OCI-LY3 (cell line): ENCODE measurements at regions not wholly inside any gene's neighbourhood (a gene's known extent, or its start where the extent isn't known, plus 50 kb on each side); places are given as distances from the start of the nearest gene placed in this dataset.
"Not testable (repeated sequence)": the region's sequence is repeated elsewhere in the genome, so short reads cannot be mapped to it uniquely, and the experiment has no call there.

Experiments
- H2AFZ ChIP-seq: fragments of 200-600, 300-600 bp; shearing (Covaris generic); 2 replicates; pipeline ENCODE4 v1.6.0; 2014; ENCODE audit warnings: antibody characterized with exemption, low read depth, low read length
- H3K27ac ChIP-seq: fragments of 200-600, 300-600 bp; sonication (generic); 2 replicates; pipeline ENCODE4 v1.5.1; 2014; ENCODE audit warnings: mild to moderate bottlenecking, low read length, moderate library complexity, mixed read lengths
- H3K27me3 ChIP-seq: fragments of 200-600, 300-600 bp; sonication (generic); 2 replicates; pipeline ENCODE4 v1.6.1; 2014; ENCODE audit warnings: low read depth, low read length, mixed read lengths
- H3K36me3 ChIP-seq: fragments of 200-600, 300-600 bp; sonication (generic); replicated peaks from 2 replicates; pipeline ENCODE3; 2014; ENCODE audit warnings: low read depth, low read length, mixed read lengths
- H3K4me1 ChIP-seq: fragments of 300-600, 200-600 bp; sonication (generic); 2 replicates; pipeline ENCODE4 v1.6.1; 2014; ENCODE audit warnings: low read length, mixed read lengths
- H3K4me2 ChIP-seq: fragments of 200-600, 300-600 bp; sonication (generic); 2 replicates; pipeline ENCODE4 v1.6.1; 2014; ENCODE audit warnings: low read length, mixed read lengths
- H3K4me3 ChIP-seq: fragments of 300-600, 200-600 bp; sonication (generic); 2 replicates; pipeline ENCODE4 v1.5.1; 2014; ENCODE audit warnings: antibody characterized with exemption, mild to moderate bottlenecking, low read length, moderate library complexity
- H3K79me2 ChIP-seq: fragments of 300-600, 200-600 bp; shearing (Covaris generic); 2 replicates; pipeline ENCODE4 v1.6.1; 2014; ENCODE audit warnings: mild to moderate bottlenecking, low read length, mixed read lengths
- H3K9ac ChIP-seq: fragments of 300-600, 200-600 bp; shearing (Covaris generic); 2 replicates; pipeline ENCODE4 v1.6.0; 2014; ENCODE audit warnings: mild to moderate bottlenecking, low read length, moderate library complexity
- H3K9me3 ChIP-seq: fragments of 200-600, 300-600 bp; shearing (Covaris generic); 2 replicates; pipeline ENCODE4 v1.6.1; 2014; ENCODE audit warnings: low read length, mixed read lengths; ENCODE audit not compliant: insufficient read depth
- H4K20me1 ChIP-seq: fragments of 200-600, 300-600 bp; sonication (generic); 2 replicates; pipeline ENCODE4 v1.6.1; 2016; ENCODE audit warnings: low read length, mixed read lengths; ENCODE audit not compliant: insufficient read depth
- CTCF ChIP-seq: fragments of 200-600, 300-600 bp; sonication (generic); IDR thresholded peaks from 2 replicates; pipeline ENCODE4 v1.5.1; 2014; ENCODE audit warnings: antibody characterized with exemption, low read length, low read depth
- EZH2phosphoT487 ChIP-seq: fragments of 200-600 bp; shearing (Covaris generic); IDR thresholded peaks from 2 replicates; pipeline ENCODE4 v1.6.1; 2018; ENCODE audit warnings: antibody characterized with exemption, mixed run types, low read depth

- Histone ChIP-seq H3K4me3 (no peak overlapping the region), H3K36me3 (no peaks in the 10 kb centered on the region), H4K20me1 (no peaks in the 10 kb centered on the region), H3K9ac (no peak overlapping the region), H3K4me2 (no peak overlapping the region), H3K4me1 (no peaks in the 10 kb centered on the region), H3K79me2 (no peaks in the 10 kb centered on the region), H3K9me3 (no peaks in the 10 kb centered on the region), H3K27me3 (no peaks in the 10 kb centered on the region), H2AFZ (peak overlapping the region; percentile 25; the same call in 1 of the 2 replicates), H3K27ac (no peak overlapping the region)
- TF ChIP-seq EZH2phosphoT487 (no peak), CTCF (no peak)
Observed at GRCh38 chr6:69456086-69456485, 340.7 kb downstream of the LMBRD1 start.

GRCh38 chr6:69454619-69455018, 342.2 kb downstream of the LMBRD1 start:
- H2AFZ ChIP-seq, H3K9ac ChIP-seq, H4K20me1 ChIP-seq, H3K27me3 ChIP-seq, H3K9me3 ChIP-seq, H3K27ac ChIP-seq, H3K79me2 ChIP-seq, H3K4me1 ChIP-seq, H3K4me2 ChIP-seq, H3K4me3 ChIP-seq, H3K36me3 ChIP-seq: not testable (repeated sequence)

- not testable (repeated sequence) for H3K36me3 ChIP-seq, H3K4me1 ChIP-seq
Observed at GRCh38 chr6:69450493-69450892, 346.3 kb downstream of the LMBRD1 start.

GRCh38 chr6:69449887-69450286, 346.9 kb downstream of the LMBRD1 start:
- Histone ChIP-seq H3K9ac (no peak overlapping the region), H2AFZ (no peak overlapping the region), H3K4me3 (no peak overlapping the region), H3K27me3 (no peaks in the 10 kb centered on the region), H3K36me3 (no peaks in the 10 kb centered on the region), H3K9me3 (no peaks in the 10 kb centered on the region), H3K4me2 (no peak overlapping the region), H4K20me1 (no peaks in the 10 kb centered on the region), H3K79me2 (no peaks in the 10 kb centered on the region), H3K27ac (no peak overlapping the region), H3K4me1 (no peaks in the 10 kb centered on the region)
- TF ChIP-seq CTCF, result no peak
- TF ChIP-seq EZH2phosphoT487, result no peak

More at GRCh38 chr6:69450493-69450892, 346.3 kb downstream of the LMBRD1 start:
- H2AFZ ChIP-seq, H3K27me3 ChIP-seq, H3K4me2 ChIP-seq, H3K9ac ChIP-seq, H4K20me1 ChIP-seq, H3K4me3 ChIP-seq, H3K9me3 ChIP-seq, H3K27ac ChIP-seq, H3K79me2 ChIP-seq: not testable (repeated sequence)
